ENCODE measurements at regions not wholly inside any gene's neighbourhood (a gene's known extent, or its start where the extent isn't known, plus 50 kb on each side); places are given as distances from the start of the nearest gene placed in this dataset.

- ChIA-PET CTCF (no interaction called here), POLR2A (no interaction called here)
- no peaks in the 10 kb centered on the region for H3K36me3 Mint-ChIP-seq (ENCODE audit: low read depth)
- no peak for DNase-seq
- H3K4me3 Mint-ChIP-seq: no peak overlapping the region
- no peaks in the 10 kb centered on the region for H3K27me3 Mint-ChIP-seq
- no peak overlapping the region for H3K27ac Mint-ChIP-seq
- no peaks in the 10 kb centered on the region for H3K4me1 Mint-ChIP-seq
- intact Hi-C loops (cut with DNase I, micrococcal nuclease): no loop called here
- peaks cover 5% of the 10 kb centered on the region for H3K9me3 Mint-ChIP-seq (ENCODE audit: low read depth)
- ATAC-seq: no peak
Observed at GRCh38 chr4:36000941-36001557, 243.3 kb downstream of the ARAP2 start.

GRCh38 chr4:36003051-36003450 is 241.3 kb downstream of the ARAP2 start:
- no peaks in the 10 kb centered on the region for H3K4me1 Mint-ChIP-seq
- CTCF ChIA-PET: no interaction called here

GRCh38 chr4:36004204-36004851 is 240.0 kb downstream of the ARAP2 start:
- DNase-seq: no peak
- Mint-ChIP-seq H3K27me3 (no peaks in the 10 kb centered on the region), H3K9me3 (ENCODE audit: low read depth) (peaks cover 5% of the 10 kb centered on the region), H3K27ac (no peak overlapping the region), H3K36me3 (ENCODE audit: low read depth) (no peaks in the 10 kb centered on the region), H3K4me1 (no peaks in the 10 kb centered on the region), H3K4me3 (no peak overlapping the region)
- no peak for ATAC-seq
- POLR2A ChIA-PET: no interaction called here
- CTCF ChIA-PET: interaction anchor here (0.6 kb wide), 1 partner anchor 166 kb away, joined by 3 read pairs; no protein-coding TSS in a partner anchor
- intact Hi-C loops (cut with DNase I, micrococcal nuclease): no loop called here

More at GRCh38 chr4:36003051-36003450, 241.3 kb downstream of the ARAP2 start:
- intact Hi-C loops (cut with DNase I, micrococcal nuclease): no loop called here
- H3K27ac Mint-ChIP-seq: no peak overlapping the region
- H3K27me3 Mint-ChIP-seq: no peaks in the 10 kb centered on the region
- POLR2A ChIA-PET: no interaction called here
- H3K36me3 Mint-ChIP-seq (ENCODE audit: low read depth): no peaks in the 10 kb centered on the region
- H3K4me3 Mint-ChIP-seq: no peak overlapping the region
- DNase-seq (no peak), ATAC-seq (no peak)
- peaks cover 5% of the 10 kb centered on the region for H3K9me3 Mint-ChIP-seq (ENCODE audit: low read depth)

GRCh38 chr4:36006226-36006625 is 238.1 kb downstream of the ARAP2 start:
- no peak overlapping the region for H3K27ac Mint-ChIP-seq
- H3K9me3 Mint-ChIP-seq (ENCODE audit: low read depth): peaks cover 3% of the 10 kb centered on the region
- H3K36me3 Mint-ChIP-seq (ENCODE audit: low read depth): no peaks in the 10 kb centered on the region
- intact Hi-C loops (cut with DNase I, micrococcal nuclease): no loop called here
- no peak for ATAC-seq
- ChIA-PET POLR2A (no interaction called here), CTCF (interaction anchor here (1.5 kb wide), 1 partner anchor 23 kb away, joined by 4 read pairs; no protein-coding TSS in a partner anchor)
- no peak overlapping the region for H3K4me3 Mint-ChIP-seq
- no peak for DNase-seq
- no peaks in the 10 kb centered on the region for H3K4me1 Mint-ChIP-seq
- no peaks in the 10 kb centered on the region for H3K27me3 Mint-ChIP-seq

GRCh38 chr4:36010397-36010929 is 233.9 kb downstream of the ARAP2 start:
- DNase-seq (no peak), ATAC-seq (no peak)
- Mint-ChIP-seq H3K4me3 (no peak overlapping the region), H3K27ac (no peak overlapping the region), H3K4me1 (no peaks in the 10 kb centered on the region), H3K36me3 (ENCODE audit: low read depth) (no peaks in the 10 kb centered on the region), H3K9me3 (ENCODE audit: low read depth) (no peaks in the 10 kb centered on the region), H3K27me3 (no peaks in the 10 kb centered on the region)
- CTCF ChIA-PET: interaction anchor here (0.6 kb wide), 1 partner anchor 378 kb away, joined by 3 read pairs; no protein-coding TSS in a partner anchor
- intact Hi-C loops (cut with DNase I, micrococcal nuclease): no loop called here
- POLR2A ChIA-PET: no interaction called here

GRCh38 chr4:36011381-36011780 is 232.9 kb downstream of the ARAP2 start:
- Mint-ChIP-seq H3K4me1 (no peaks in the 10 kb centered on the region), H3K4me3 (no peak overlapping the region), H3K27ac (no peak overlapping the region), H3K9me3 (ENCODE audit: low read depth) (no peaks in the 10 kb centered on the region), H3K27me3 (no peaks in the 10 kb centered on the region), H3K36me3 (ENCODE audit: low read depth) (no peaks in the 10 kb centered on the region)
- intact Hi-C loops (cut with DNase I, micrococcal nuclease): no loop called here
- DNase-seq (no peak), ATAC-seq (no peak)
- CTCF ChIA-PET: no interaction called here
- POLR2A ChIA-PET: no interaction called here

- Mint-ChIP-seq H3K27ac (no peak overlapping the region), H3K4me1 (no peaks in the 10 kb centered on the region), H3K9me3 (ENCODE audit: low read depth) (no peaks in the 10 kb centered on the region), H3K27me3 (no peaks in the 10 kb centered on the region), H3K4me3 (no peak overlapping the region), H3K36me3 (ENCODE audit: low read depth) (no peaks in the 10 kb centered on the region)
- no peak for DNase-seq
- CTCF ChIA-PET: interaction anchor here (0.7 kb wide), 1 partner anchor 109 kb away, joined by 3 read pairs; no protein-coding TSS in a partner anchor
- POLR2A ChIA-PET: no interaction called here
- no peak for ATAC-seq
- intact Hi-C loops (cut with DNase I, micrococcal nuclease): no loop called here
Observed at GRCh38 chr4:36012503-36012902, 231.8 kb downstream of the ARAP2 start.

- no peak for ATAC-seq
Observed at GRCh38 chr4:36013206-36013605, 231.1 kb downstream of the ARAP2 start.

More at GRCh38 chr4:36013206-36013605, 231.1 kb downstream of the ARAP2 start:
- H3K4me1 Mint-ChIP-seq: no peaks in the 10 kb centered on the region
- ChIA-PET CTCF (interaction anchor here (0.7 kb wide), 1 partner anchor 110 kb away, joined by 3 read pairs; no protein-coding TSS in a partner anchor), POLR2A (no interaction called here)
- no peak for DNase-seq
- no peak overlapping the region for H3K27ac Mint-ChIP-seq
- H3K36me3 Mint-ChIP-seq (ENCODE audit: low read depth): no peaks in the 10 kb centered on the region
- no peaks in the 10 kb centered on the region for H3K9me3 Mint-ChIP-seq (ENCODE audit: low read depth)
- H3K27me3 Mint-ChIP-seq: no peaks in the 10 kb centered on the region
- intact Hi-C loops (cut with DNase I, micrococcal nuclease): no loop called here
- H3K4me3 Mint-ChIP-seq: no peak overlapping the region
